EH (cell line): ENCODE measurements at regions not wholly inside any gene's neighbourhood (a gene's known extent, or its start where the extent isn't known, plus 50 kb on each side); places are given as distances from the start of the nearest gene placed in this dataset.
"Not testable (repeated sequence)": the region's sequence is repeated elsewhere in the genome, so short reads cannot be mapped to it uniquely, and the experiment has no call there.

Experiments used
- DNase-seq: peaks from one replicate; pipeline ENCODE4 v3.0.0-alpha.2; 2015; ENCODE audit warnings: low read depth

- no peak for DNase-seq
Measured at GRCh38 chr5:155116456-155117251, 103.1 kb downstream of the KIF4B start.

- DNase-seq: no peak
Measured at GRCh38 chr5:155125551-155126095, 112.1 kb downstream of the KIF4B start.

GRCh38 chr5:155126573-155126972 is 113.0 kb downstream of the KIF4B start:
- no peak for DNase-seq

DNA sequence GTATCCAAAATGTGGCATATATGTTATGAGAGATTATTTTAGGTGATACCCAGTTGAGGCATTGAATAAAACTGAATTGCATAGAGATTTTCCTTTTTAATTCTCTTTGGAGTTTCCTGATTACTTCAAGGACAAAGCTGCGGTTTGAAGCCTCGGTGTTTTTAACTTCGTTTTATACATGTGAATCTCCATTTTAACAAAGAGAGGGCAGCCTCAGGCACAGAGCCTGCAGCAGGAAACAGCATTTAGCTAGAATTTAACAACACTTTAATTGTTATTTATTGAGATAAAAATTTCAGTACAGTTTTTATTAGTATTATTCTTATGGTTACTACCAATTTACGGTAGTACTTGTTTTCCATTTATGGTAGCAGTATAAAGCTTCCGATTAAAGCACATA is 114.0 kb downstream of the KIF4B start:
- DNase-seq: no peak

GRCh38 chr5:155128786-155129512 is 115.4 kb downstream of the KIF4B start:
- DNase-seq: no peak

DNA sequence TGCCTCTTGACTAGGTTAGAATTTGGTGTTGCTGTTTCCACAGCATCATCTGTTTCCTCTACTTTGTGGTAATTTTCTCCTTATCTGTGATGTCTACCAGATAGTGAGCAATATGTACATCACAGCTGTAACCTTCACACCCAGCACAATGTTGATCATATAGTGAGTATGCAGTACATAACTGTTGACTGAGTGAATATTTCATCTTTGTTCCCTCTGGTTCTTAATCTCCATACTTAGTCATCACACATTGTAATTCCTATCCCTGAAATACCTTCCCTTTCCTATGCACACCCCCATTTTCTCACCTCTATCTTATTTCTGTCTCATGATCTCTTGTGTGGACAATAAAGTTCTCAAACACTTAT is 115.9 kb downstream of the KIF4B start:
- no peak for DNase-seq

- DNase-seq: no peak
Measured at GRCh38 chr5:155134130-155134529, 120.6 kb downstream of the KIF4B start.

DNA sequence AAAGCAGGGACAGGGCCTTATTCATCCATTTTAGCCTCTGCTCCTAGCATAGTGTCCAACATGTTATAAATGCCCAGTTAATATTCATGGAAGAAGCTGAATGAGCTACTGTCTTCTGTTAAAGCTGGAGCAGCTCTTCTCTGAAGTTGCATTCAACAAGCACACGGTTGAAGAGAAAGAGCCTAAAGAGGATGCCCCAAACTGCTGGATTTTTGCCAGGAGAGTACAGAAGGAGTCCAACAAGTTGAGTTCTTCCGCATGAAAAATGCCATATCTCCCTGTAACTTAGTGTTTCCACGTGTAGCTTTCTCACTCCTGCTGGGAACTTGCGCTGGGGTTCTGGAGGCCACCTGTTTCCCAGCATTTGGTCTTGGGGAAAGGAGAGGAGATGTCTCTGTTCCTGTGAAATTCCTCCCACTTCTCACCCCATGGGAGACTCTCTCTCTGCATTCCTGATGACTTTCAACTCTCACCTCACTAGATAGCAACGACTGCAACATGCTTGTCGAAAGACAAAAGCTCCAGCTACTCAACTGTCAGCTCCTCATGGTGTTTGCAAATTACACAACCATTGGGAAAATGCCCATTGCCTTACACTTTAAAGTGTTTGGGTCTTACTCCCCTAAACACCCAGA is 122.8 kb downstream of the KIF4B start:
- no peak for DNase-seq

DNA sequence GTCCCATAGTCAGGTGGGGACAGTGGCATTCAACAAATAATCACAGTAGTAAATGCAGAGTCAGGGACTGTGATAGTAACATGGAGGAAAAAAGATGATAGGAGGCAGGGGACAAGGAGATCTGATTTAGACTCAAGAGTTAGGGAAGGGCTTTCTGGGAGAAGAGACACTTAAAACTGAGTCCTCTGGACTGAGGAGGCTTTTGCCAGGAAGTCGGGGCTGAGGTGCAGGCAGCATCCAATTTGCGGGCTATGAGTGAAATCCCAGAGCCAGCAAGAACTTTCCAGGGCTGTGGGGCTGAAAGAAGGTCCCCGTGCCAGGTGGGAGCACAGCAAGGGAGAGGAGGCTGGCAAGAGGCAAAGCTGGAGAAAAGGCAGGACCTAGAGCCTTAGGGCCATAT is 124.1 kb downstream of the KIF4B start:
- no peak for DNase-seq

- DNase-seq: no peak
Measured at GRCh38 chr5:155140646-155141045, 127.1 kb downstream of the KIF4B start.

DNA sequence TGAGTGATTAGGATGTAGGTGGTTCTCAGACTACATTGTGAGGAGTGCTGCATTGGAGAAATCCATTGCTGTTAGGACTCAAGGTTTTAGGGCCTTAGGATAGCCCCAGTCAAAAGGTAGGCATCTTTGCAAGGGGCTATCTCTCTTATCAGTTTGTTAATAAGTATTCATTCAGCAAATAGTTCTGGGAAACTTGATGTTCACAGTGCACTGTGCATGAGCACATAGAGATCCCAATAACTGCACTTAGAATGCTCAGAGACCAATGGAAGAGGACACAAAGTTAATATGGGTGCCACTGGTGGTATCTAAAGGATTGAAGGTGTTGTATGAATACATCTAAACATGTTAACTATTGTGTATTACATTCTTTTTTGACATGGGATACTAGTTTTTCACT is 131.4 kb downstream of the KIF4B start:
- DNase-seq: no peak

DNA sequence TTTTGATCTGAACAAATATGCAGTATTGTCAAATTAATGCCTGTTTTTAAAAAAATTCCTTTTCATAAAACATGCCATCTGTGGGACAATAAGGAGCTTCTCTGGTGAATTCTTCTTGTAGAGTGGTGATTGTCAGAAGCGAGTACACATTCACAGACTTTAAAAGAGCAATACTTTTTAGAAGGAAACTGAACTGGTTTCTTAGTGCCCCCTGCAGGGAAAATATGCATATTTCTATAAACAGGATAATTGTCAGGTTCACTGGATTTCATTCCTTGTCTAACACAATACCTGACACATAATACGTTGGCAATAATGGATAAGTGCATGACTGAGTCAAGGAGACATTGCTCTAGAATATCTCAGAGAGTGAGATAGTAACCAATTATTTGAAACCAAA is 133.7 kb downstream of the KIF4B start:
- DNase-seq: peak; percentile 30

- no peak for DNase-seq
Measured at GRCh38 chr5:155148694-155149093, 135.1 kb downstream of the KIF4B start.

DNA sequence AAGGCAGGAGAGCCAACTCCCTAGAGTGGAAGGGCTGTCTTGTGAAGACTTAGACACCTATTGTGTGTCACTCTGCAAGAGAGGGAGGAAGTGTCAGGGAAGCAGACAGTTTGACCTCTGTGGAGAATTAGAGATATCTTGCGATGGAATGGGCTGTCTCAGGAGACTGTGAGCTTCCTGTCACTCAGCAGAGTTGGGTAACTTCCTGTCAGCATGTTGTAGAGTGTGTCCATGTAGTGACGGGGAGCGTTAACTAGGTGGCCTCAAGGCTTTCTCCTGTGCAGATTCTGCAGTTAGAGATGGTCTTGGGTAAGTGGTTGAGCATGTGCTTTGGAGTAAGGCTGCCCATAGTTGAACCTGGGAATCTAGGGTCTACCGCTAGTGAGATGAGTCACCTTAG is 136.5 kb downstream of the KIF4B start:
- DNase-seq: no peak

- no peak for DNase-seq
Measured at GRCh38 chr5:155154973-155155372, 141.4 kb downstream of the KIF4B start.

DNA sequence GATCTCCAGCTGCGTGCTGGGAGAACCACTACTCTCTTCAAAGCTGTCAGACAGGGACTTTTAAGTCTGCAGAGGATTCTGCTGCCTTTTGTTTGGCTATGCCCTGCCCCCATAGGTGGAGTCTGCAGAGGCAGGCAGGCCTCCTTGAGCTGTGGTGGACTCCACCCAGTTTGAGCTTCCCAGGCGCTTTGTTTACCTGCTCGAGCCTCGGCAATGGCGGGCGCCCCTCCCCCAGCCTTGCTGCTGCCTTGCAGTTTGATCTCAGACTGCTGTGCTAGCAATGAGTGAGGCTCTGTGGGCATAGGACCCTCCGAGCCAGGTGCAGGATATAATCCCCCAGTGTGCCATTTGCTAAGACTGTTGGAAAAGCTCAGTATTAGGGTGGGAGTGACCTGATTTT is 149.5 kb downstream of the KIF4B start:
- DNase-seq: not testable (repeated sequence)

DNA sequence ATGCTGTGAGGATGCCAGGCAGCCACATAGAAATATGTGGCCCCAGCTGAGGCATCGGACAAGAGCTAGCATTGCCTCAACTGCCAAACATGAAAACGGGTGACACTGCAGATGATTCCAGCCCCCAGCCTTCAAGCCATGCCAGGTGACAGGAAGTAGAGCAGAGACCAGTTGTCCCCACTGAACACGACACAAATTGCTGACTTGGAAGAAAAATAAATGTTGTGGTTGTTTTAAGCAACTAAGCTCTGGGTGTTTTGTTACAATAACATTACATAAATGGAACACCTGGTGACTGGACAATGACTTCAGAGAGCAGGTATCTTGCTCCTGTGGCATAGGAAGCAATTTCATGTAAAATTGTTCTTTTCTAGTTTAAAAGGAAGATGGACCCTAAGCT is 154.2 kb downstream of the KIF4B start:
- no peak for DNase-seq

DNA sequence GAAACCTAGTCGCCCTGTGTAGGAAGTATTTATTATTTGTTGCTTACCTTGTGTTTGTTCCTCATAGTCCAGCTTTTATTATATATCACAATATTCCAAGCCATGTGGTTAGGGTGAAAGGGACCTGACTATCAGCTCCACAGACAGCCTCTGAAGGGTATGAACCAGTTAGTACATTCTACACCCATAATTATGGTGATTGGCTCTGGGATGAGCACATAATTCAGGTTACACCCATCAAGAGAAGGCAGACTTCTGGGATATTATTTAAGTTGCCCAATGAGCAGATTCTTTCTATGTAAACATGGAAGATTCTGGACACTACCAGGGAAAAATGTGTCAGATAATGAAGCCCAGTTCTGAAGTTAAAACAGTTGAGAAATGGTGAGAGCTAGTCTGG is 168.0 kb downstream of the KIF4B start:
- DNase-seq: no peak

- no peak for DNase-seq
Measured at GRCh38 chr5:155189476-155189875, 175.9 kb downstream of the KIF4B start.

- no peak for DNase-seq
Measured at GRCh38 chr5:155189981-155190380, 176.4 kb downstream of the KIF4B start.

- DNase-seq: no peak
Measured at GRCh38 chr5:155193029-155193428, 179.5 kb downstream of the KIF4B start.

- DNase-seq: no peak
Measured at GRCh38 chr5:155193483-155194107, 180.0 kb downstream of the KIF4B start.
